SHP77 (cell line): ENCODE measurements at regions not wholly inside any gene's neighbourhood (a gene's known extent, or its start where the extent isn't known, plus 50 kb on each side); places are given as distances from the start of the nearest gene placed in this dataset.

ENCODE experiments used
- DNase-seq, 2 experiments: peaks; one replicate each; lab custom pipeline; 2025; lab: John Stamatoyannopoulos, UW

- no peak for DNase-seq
Observed at GRCh38 chr13:53204598-53204997, 176.0 kb downstream of the OLFM4 start.

GRCh38 chr13:53206455-53206854 is 177.8 kb downstream of the OLFM4 start:
- no peak for DNase-seq

GRCh38 chr13:53207556-53207955 is 178.9 kb downstream of the OLFM4 start:
- DNase-seq = no peak

- no peak for DNase-seq
Observed at GRCh38 chr13:53214433-53214832, 185.8 kb downstream of the OLFM4 start.

- no peak for DNase-seq
Observed at GRCh38 chr13:53215563-53215962, 186.9 kb downstream of the OLFM4 start.

- DNase-seq = no peak
Observed at GRCh38 chr13:53216773-53217172, 188.2 kb downstream of the OLFM4 start.

- no peak for DNase-seq
Observed at GRCh38 chr13:53217194-53217593, 188.6 kb downstream of the OLFM4 start.

- no peak for DNase-seq
Observed at GRCh38 chr13:53220038-53220437, 191.4 kb downstream of the OLFM4 start.

- DNase-seq = no peak
Observed at GRCh38 chr13:53237696-53238095, 209.1 kb downstream of the OLFM4 start.

GRCh38 chr13:53238261-53238660 is 209.6 kb downstream of the OLFM4 start:
- no peak for DNase-seq

GRCh38 chr13:53240401-53241025 is 211.9 kb downstream of the OLFM4 start:
- DNase-seq = no peak

GRCh38 chr13:53241891-53242348 is 213.3 kb downstream of the OLFM4 start:
- peak; percentile 69 to 83 for DNase-seq

- no peak for DNase-seq
Observed at GRCh38 chr13:53249236-53249635, 220.6 kb downstream of the OLFM4 start.

- peak; percentile 58 to 59 for DNase-seq
Observed at GRCh38 chr13:53250272-53250875, 221.8 kb downstream of the OLFM4 start.

- no peak for DNase-seq
Observed at GRCh38 chr13:53250977-53251376, 222.4 kb downstream of the OLFM4 start.

- no peak for DNase-seq
Observed at GRCh38 chr13:53254500-53254899, 225.9 kb downstream of the OLFM4 start.

- DNase-seq = no peak
Observed at GRCh38 chr13:53255795-53256194, 227.2 kb downstream of the OLFM4 start.

GRCh38 chr13:53260594-53260993 is 232.0 kb downstream of the OLFM4 start:
- DNase-seq = no peak

GRCh38 chr13:53264751-53265385 is 236.3 kb downstream of the OLFM4 start:
- DNase-seq = no peak

- no peak for DNase-seq
Observed at GRCh38 chr13:53266757-53267156, 238.1 kb downstream of the OLFM4 start.

- DNase-seq = no peak
Observed at GRCh38 chr13:53269634-53270033, 241.0 kb downstream of the OLFM4 start.

GRCh38 chr13:53272873-53273272 is 244.3 kb downstream of the OLFM4 start:
- DNase-seq = no peak

- no peak for DNase-seq
Observed at GRCh38 chr13:53276265-53276664, 247.7 kb downstream of the OLFM4 start.
